GM12878 (cell line): ENCODE measurements at regions not wholly inside any gene's neighbourhood (a gene's known extent, or its start where the extent isn't known, plus 50 kb on each side); places are given as distances from the start of the nearest gene placed in this dataset.

Source experiments
- ATAC-seq: fragments of 200-7000 bp; cut with Tn5 transposase; 3 replicates; pipeline ENCODE4 v1.9.1; 2020; ENCODE audit warnings: mild to moderate bottlenecking, moderate library complexity
- BruUV-seq: library from RNA; stranded (reverse); fragments of 400-500 nt; replicated peaks from 2 replicates; lab custom pipeline; 2021; lab: Mats Ljungman, UMichigan
- CTCF ChIA-PET: fragments of 300-600 bp; sonication (Branson Sonifier 250); formaldehyde crosslinking; extraction: SDS; loops from one replicate; lab custom pipeline; 2021; ENCODE audit warnings: inconsistent platforms; lab: Yijun Ruan, JAX
- POLR2A ChIA-PET: fragments of 350-600 bp; formaldehyde crosslinking; extraction: SDS; loops from one replicate; lab custom pipeline; 2021; ENCODE audit warnings: inconsistent platforms; lab: Charles Lee
- RAD21 ChIA-PET: fragments of 300-600 bp; sonication (Branson Sonifier 250); formaldehyde crosslinking; loops from one replicate; lab custom pipeline; 2023; ENCODE audit warnings: antibody characterized with exemption; ENCODE audit not compliant: unreplicated experiment; lab: Charles Lee
- SMC1A ChIA-PET: fragments of 300-600 bp; sonication (Branson Sonifier 250); formaldehyde crosslinking; loops from one replicate; lab custom pipeline; 2023; ENCODE audit not compliant: unreplicated experiment, uncharacterized antibody; lab: Charles Lee
- DNase-seq: peaks from one replicate; pipeline ENCODE4 v3.0.0-alpha.2; 2011; ENCODE audit warnings: low read depth, low spot score
- FAIRE-seq: peaks from 3 replicates; lab custom pipeline; 2011; peaks lifted over from hg19 to GRCh38; lab: Jason Lieb, UNC
- H2AFZ ChIP-seq: 2 replicates; pipeline ENCODE4 v1.6.0; 2011; ENCODE audit warnings: low read depth, low read length, control low read depth; ENCODE audit not compliant: control insufficient read depth
- H3K27ac ChIP-seq: 2 replicates; pipeline ENCODE4 v1.5.1; 2011; ENCODE audit warnings: control low read depth; ENCODE audit not compliant: control insufficient read depth, insufficient read depth
- H3K27me3 ChIP-seq, 2 experiments: replicated peaks in 1 of 2; 2 replicates each; pipeline versions ENCODE4 v1.6.0 to v1.6.1; 2011; ENCODE audit warnings: low read length in 1 of 2; ENCODE audit not compliant: control insufficient read depth in 2 of 2, insufficient read depth in 2 of 2
- H3K36me3 ChIP-seq, 2 experiments: 2 replicates each; pipeline ENCODE4 v1.5.1; 2011; ENCODE audit warnings: low read length in 1 of 2; ENCODE audit not compliant: control insufficient read depth in 2 of 2, insufficient read depth in 2 of 2
- H3K4me1 ChIP-seq: 2 replicates; pipeline ENCODE4 v1.6.1; 2011; ENCODE audit warnings: mild to moderate bottlenecking, low read length, moderate library complexity, mixed read lengths; ENCODE audit not compliant: control insufficient read depth, insufficient read depth
- H3K4me2 ChIP-seq: 2 replicates; pipeline ENCODE4 v1.6.0; 2011; ENCODE audit warnings: control low read depth; ENCODE audit not compliant: control insufficient read depth, insufficient read depth
- H3K4me3 ChIP-seq: fragments of 200-600 bp; sonication (generic); 2 replicates; pipeline ENCODE4 v1.5.1; 2016
- H3K79me2 ChIP-seq: 2 replicates; pipeline ENCODE4 v1.6.0; 2011; ENCODE audit warnings: low read length; ENCODE audit not compliant: control insufficient read depth, insufficient read depth
- H3K9ac ChIP-seq: 2 replicates; pipeline ENCODE4 v1.8.0; 2011; ENCODE audit warnings: low read length, control low read depth, mixed read lengths; ENCODE audit not compliant: control insufficient read depth, insufficient read depth
- H3K9me3 ChIP-seq: replicated peaks from 3 replicates; pipeline ENCODE4 v1.5.1; 2011; ENCODE audit warnings: mild to moderate bottlenecking, low read length; ENCODE audit not compliant: control insufficient read depth, insufficient read depth
- H4K20me1 ChIP-seq: 2 replicates; pipeline ENCODE4 v1.6.0; 2011; ENCODE audit not compliant: control insufficient read depth, insufficient read depth
- BMI1 ChIP-seq: fragments of 450-650 bp; IDR thresholded peaks from 2 replicates; pipeline ENCODE4 v1.6.1; 2016; ENCODE audit warnings: mild to moderate bottlenecking, moderate library complexity, borderline replicate concordance
- CBFB ChIP-seq: IDR thresholded peaks from 2 replicates; pipeline ENCODE4 v1.6.1; 2016; ENCODE audit warnings: antibody characterized with exemption, low read depth
- ETV6 ChIP-seq, 2 experiments: fragments of 450-650 bp in 1 of 2; IDR thresholded peaks in 1 of 2; conservative IDR thresholded peaks in 1 of 2; 2 replicates each; pipeline ENCODE4 v1.6.1; 2014; ENCODE audit warnings: antibody characterized with exemption in 1 of 2, borderline replicate concordance in 1 of 2, low read depth in 1 of 2, mild to moderate bottlenecking in 1 of 2, moderate library complexity in 1 of 2
- GATAD2B ChIP-seq: fragments of 450-650 bp; conservative IDR thresholded peaks from 2 replicates; pipeline ENCODE4 v1.6.1; 2017; ENCODE audit warnings: low read depth, mild to moderate bottlenecking, moderate library complexity
- HDAC6 ChIP-seq: fragments of 200-600 bp; sonication (generic); IDR thresholded peaks from one replicate; pipeline ENCODE4 v1.8.0; 2017; ENCODE audit warnings: antibody characterized with exemption; ENCODE audit not compliant: unreplicated experiment
- MEF2A ChIP-seq: IDR thresholded peaks from 2 replicates; pipeline ENCODE4 v1.6.1; 2011; ENCODE audit warnings: low read depth, mild to moderate bottlenecking, low read length, moderate library complexity; ENCODE audit not compliant: insufficient read depth
- MYB ChIP-seq: fragments of 150-350 bp; IDR thresholded peaks from 2 replicates; pipeline ENCODE4 v1.6.1; 2014; ENCODE audit warnings: mild to moderate bottlenecking, low read depth, low read length, borderline replicate concordance
- PML ChIP-seq: IDR thresholded peaks from 2 replicates; pipeline ENCODE4 v1.6.1; 2012; ENCODE audit warnings: low read length, inconsistent platforms
- RB1 ChIP-seq: fragments of 450-650 bp; formaldehyde crosslinking; IDR thresholded peaks from 2 replicates; pipeline ENCODE4 v1.6.1; 2017; ENCODE audit warnings: mild to moderate bottlenecking, borderline replicate concordance
- SMC3 ChIP-seq: IDR thresholded peaks from 2 replicates; pipeline ENCODE4 v1.6.1; 2011; ENCODE audit warnings: low read length, improper control_type of control experiment, borderline replicate concordance
- SPI1 ChIP-seq: IDR thresholded peaks from 2 replicates; pipeline ENCODE4 v1.6.1; 2011; ENCODE audit warnings: low read depth, mild to moderate bottlenecking, low read length, moderate library complexity, borderline replicate concordance; ENCODE audit not compliant: insufficient read depth
- SRF ChIP-seq, 2 experiments: IDR thresholded peaks; 2 replicates each; pipeline ENCODE4 v1.6.1; 2011; ENCODE audit warnings: low read depth in 2 of 2, low read length in 2 of 2, mild to moderate bottlenecking in 1 of 2, moderate library complexity in 1 of 2
- STAT3 ChIP-seq: IDR thresholded peaks from 2 replicates; pipeline ENCODE4 v1.6.1; 2011; ENCODE audit warnings: low read depth, low read length, improper control_type of control experiment
- TCF3 ChIP-seq: IDR thresholded peaks from 2 replicates; pipeline ENCODE4 v1.6.1; 2012; ENCODE audit warnings: low read depth, mild to moderate bottlenecking, low read length, borderline replicate concordance; ENCODE audit not compliant: insufficient read depth
- WGBS: methylation state at CpG from one replicate; pipeline ENCODE4 v1.1.6; 2016; ENCODE audit warnings: low lambda C conversion rate; ENCODE audit not compliant: insufficient replicate concordance, insufficient coverage; ENCODE audit errors: missing lambda C conversion rate; 5-methylcytosine and 5-hydroxymethylcytosine counted together
- in situ Hi-C: fragments of 300-500 bp; cut with MboI; formaldehyde crosslinking; loops from 9 replicates; pipeline ENCODE4 v1.14.3; 2018; ENCODE audit warnings: mixed read lengths
- intact Hi-C: fragments of 100-400 bp; cut with micrococcal nuclease; formaldehyde crosslinking; loops from one replicate; pipeline ENCODE4 v1.14.2; 2022; ENCODE audit not compliant: unreplicated experiment
- TF ChIP-seq, protein P1 (sequence below): fragments of 450-650 bp; IDR thresholded peaks from 2 replicates; pipeline ENCODE4 v1.6.1; 2017; ENCODE audit warnings: mild to moderate bottlenecking, moderate library complexity
- TF ChIP-seq, protein P2 (sequence below): fragments of 450-650 bp; IDR thresholded peaks from 2 replicates; pipeline ENCODE4 v1.6.1; 2016; ENCODE audit warnings: mild to moderate bottlenecking

DNA sequence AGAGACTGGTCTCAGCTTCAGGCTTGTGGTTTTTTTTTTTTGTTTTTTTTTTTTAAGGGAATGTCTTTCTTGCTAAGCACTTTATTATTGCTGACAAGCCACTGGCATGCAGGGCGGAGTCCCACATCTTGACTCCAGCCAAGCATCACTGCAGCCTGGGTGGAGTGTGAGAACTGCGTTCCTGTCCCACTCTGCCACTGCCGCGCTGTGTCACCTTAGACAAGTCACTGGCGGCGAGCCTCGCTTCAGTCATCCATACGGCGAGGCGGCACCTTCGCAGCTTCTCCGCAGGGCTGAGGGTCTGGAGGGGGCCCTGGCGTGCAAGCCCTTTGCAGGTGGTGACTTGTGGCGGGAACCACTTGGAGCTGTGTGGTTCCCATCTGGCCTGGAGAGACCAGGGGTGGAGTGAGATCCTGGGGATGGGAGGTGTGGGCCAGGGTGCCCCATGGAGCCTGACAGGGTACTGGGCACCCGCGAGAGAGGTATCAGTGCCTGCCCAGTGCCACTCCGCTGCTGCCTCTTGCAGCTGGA lies 99.1 kb upstream of the CIBAR2 start:
- ATAC-seq (no peak), FAIRE-seq (no peak), DNase-seq (no peak)
- Histone ChIP-seq H3K9ac (no peak overlapping the region), H2AFZ (no peak overlapping the region), H4K20me1 (no peaks in the 10 kb centered on the region), H3K36me3 (no peaks in the 10 kb centered on the region), H3K4me1 (no peaks in the 10 kb centered on the region), H3K27ac (no peak overlapping the region), H3K4me3 (no peak overlapping the region), H3K9me3 (no peaks in the 10 kb centered on the region; the same call in 1 of the 3 replicates), H3K79me2 (no peaks in the 10 kb centered on the region), H3K4me2 (no peak overlapping the region), H3K27me3 (no peaks in the 10 kb centered on the region)
- CTCF ChIA-PET, result no interaction called here
- RAD21 ChIA-PET, result no interaction called here
- WGBS, result 83% methylated on average over 17 of the region's 17 CpGs
- BruUV-seq, result no TSS peak
- TF ChIP-seq ETV6 (conservative IDR thresholded peaks at IDR 0.05 in 1 of 2, IDR thresholded peaks at IDR 0.05 in 1 of 2; ENCODE audit: borderline replicate concordance in 1 of 2, low read depth in 1 of 2) (no peak), CBFB (no peak), SRF (IDR thresholded peaks at IDR 0.05; ENCODE audit: low read depth in 2 of 2, low read length in 2 of 2) (no peak), MEF2A (no peak), HDAC6 (no peak), BMI1 (no peak), GATAD2B (no peak), SMC3 (no peak), MYB (no peak), TCF3 (no peak), STAT3 (no peak), SPI1 (no peak), PML (no peak), RB1 (no peak)
- TF ChIP-seq, protein P1, sequence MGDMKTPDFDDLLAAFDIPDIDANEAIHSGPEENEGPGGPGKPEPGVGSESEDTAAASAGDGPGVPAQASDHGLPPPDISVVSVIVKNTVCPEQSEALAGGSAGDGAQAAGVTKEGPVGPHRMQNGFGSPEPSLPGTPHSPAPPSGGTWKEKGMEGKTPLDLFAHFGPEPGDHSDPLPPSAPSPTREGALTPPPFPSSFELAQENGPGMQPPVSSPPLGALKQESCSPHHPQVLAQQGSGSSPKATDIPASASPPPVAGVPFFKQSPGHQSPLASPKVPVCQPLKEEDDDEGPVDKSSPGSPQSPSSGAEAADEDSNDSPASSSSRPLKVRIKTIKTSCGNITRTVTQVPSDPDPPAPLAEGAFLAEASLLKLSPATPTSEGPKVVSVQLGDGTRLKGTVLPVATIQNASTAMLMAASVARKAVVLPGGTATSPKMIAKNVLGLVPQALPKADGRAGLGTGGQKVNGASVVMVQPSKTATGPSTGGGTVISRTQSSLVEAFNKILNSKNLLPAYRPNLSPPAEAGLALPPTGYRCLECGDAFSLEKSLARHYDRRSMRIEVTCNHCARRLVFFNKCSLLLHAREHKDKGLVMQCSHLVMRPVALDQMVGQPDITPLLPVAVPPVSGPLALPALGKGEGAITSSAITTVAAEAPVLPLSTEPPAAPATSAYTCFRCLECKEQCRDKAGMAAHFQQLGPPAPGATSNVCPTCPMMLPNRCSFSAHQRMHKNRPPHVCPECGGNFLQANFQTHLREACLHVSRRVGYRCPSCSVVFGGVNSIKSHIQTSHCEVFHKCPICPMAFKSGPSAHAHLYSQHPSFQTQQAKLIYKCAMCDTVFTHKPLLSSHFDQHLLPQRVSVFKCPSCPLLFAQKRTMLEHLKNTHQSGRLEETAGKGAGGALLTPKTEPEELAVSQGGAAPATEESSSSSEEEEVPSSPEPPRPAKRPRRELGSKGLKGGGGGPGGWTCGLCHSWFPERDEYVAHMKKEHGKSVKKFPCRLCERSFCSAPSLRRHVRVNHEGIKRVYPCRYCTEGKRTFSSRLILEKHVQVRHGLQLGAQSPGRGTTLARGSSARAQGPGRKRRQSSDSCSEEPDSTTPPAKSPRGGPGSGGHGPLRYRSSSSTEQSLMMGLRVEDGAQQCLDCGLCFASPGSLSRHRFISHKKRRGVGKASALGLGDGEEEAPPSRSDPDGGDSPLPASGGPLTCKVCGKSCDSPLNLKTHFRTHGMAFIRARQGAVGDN, result no peak
- TF ChIP-seq, protein P2, sequence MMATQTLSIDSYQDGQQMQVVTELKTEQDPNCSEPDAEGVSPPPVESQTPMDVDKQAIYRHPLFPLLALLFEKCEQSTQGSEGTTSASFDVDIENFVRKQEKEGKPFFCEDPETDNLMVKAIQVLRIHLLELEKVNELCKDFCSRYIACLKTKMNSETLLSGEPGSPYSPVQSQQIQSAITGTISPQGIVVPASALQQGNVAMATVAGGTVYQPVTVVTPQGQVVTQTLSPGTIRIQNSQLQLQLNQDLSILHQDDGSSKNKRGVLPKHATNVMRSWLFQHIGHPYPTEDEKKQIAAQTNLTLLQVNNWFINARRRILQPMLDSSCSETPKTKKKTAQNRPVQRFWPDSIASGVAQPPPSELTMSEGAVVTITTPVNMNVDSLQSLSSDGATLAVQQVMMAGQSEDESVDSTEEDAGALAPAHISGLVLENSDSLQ, result no peak
- SMC1A ChIA-PET, result interaction anchor here (1.0 kb wide), 1 partner anchor 12 kb away, joined by 5 read pairs; no protein-coding TSS in a partner anchor
- in situ Hi-C loops (no loop called here), intact Hi-C loops (no loop called here)
- POLR2A ChIA-PET, result interaction anchor here (1.6 kb wide), 1 partner anchor 13 kb away, joined by 5 read pairs; no protein-coding TSS in a partner anchor
